ENCODE measurements at regions not wholly inside any gene's neighbourhood (a gene's known extent, or its start where the extent isn't known, plus 50 kb on each side); places are given as distances from the start of the nearest gene placed in this dataset.

DNA sequence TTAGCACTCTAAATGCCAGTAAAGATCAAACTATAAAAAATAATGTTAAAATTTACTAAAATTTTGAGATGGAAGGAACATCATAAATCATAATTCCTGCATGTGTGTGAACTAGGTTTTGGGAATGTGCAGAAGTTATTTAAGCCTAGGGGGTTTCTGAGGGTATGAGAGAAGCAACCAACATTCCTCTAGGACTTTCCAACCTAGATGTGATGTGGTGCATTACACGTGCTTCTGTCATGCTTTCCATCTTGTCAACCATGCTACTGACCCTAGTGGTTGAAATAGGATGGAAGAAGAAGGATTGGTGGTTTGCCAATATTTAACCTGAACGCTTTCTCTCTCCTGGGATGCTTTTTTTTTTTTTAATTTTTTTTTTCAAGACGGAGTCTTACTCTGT, 209.3 kb downstream of the AEBP2 start:
- no peaks in the 10 kb centered on the region for H3K4me1 ChIP-seq (ENCODE audit: low read length)
- no peak overlapping the region for H2AFZ ChIP-seq (ENCODE audit: low read depth, low read length)
- TF ChIP-seq CTCF (IDR thresholded peaks at IDR 0.05; ENCODE audit: low read depth, low read length) = no peak
- no peak for TF ChIP-seq EZH2phosphoT487 (IDR thresholded peaks at IDR 0.05; ENCODE audit: low read depth)

GRCh38 chr12:19652386-19652785, 213.1 kb downstream of the AEBP2 start:
- no peak overlapping the region for H3K9ac ChIP-seq (ENCODE audit: low read length)
- no peak overlapping the region for H3K4me2 ChIP-seq (ENCODE audit: low read length)
- no peak overlapping the region for H3K4me3 ChIP-seq (ENCODE audit: low read length)
- no peaks in the 10 kb centered on the region for H3K36me3 ChIP-seq (replicated peaks; ENCODE audit: low read depth, low read length)
- no peak overlapping the region for H3K27ac ChIP-seq (ENCODE audit: low read length)
- H3K79me2 ChIP-seq (ENCODE audit: low read length) = no peaks in the 10 kb centered on the region
- H3K27me3 ChIP-seq (ENCODE audit: low read depth, low read length) = no peaks in the 10 kb centered on the region
- H3K4me1 ChIP-seq (ENCODE audit: low read length) = no peaks in the 10 kb centered on the region
- no peaks in the 10 kb centered on the region for H4K20me1 ChIP-seq (ENCODE audit: insufficient read depth, low read length)
- no peak for TF ChIP-seq CTCF (IDR thresholded peaks at IDR 0.05; ENCODE audit: low read depth, low read length)
- no peak for TF ChIP-seq EZH2phosphoT487 (IDR thresholded peaks at IDR 0.05; ENCODE audit: low read depth)
- no peak overlapping the region for H2AFZ ChIP-seq (ENCODE audit: low read depth, low read length)
- H3K9me3 ChIP-seq (ENCODE audit: insufficient read depth, low read length) = no peaks in the 10 kb centered on the region

More for the DNA sequence above, 209.3 kb downstream of the AEBP2 start:
- H3K27ac ChIP-seq (ENCODE audit: low read length) = no peak overlapping the region
- no peaks in the 10 kb centered on the region for H3K9me3 ChIP-seq (ENCODE audit: insufficient read depth, low read length)
- H3K4me2 ChIP-seq (ENCODE audit: low read length) = no peak overlapping the region
- H4K20me1 ChIP-seq (ENCODE audit: insufficient read depth, low read length) = no peaks in the 10 kb centered on the region
- no peaks in the 10 kb centered on the region for H3K79me2 ChIP-seq (ENCODE audit: low read length)
- no peaks in the 10 kb centered on the region for H3K27me3 ChIP-seq (ENCODE audit: low read depth, low read length)
- no peak overlapping the region for H3K9ac ChIP-seq (ENCODE audit: low read length)
- H3K36me3 ChIP-seq (replicated peaks; ENCODE audit: low read depth, low read length) = no peaks in the 10 kb centered on the region
- no peak overlapping the region for H3K4me3 ChIP-seq (ENCODE audit: low read length)

- Histone ChIP-seq H3K9me3 (ENCODE audit: insufficient read depth, low read length) (no peaks in the 10 kb centered on the region), H2AFZ (ENCODE audit: low read depth, low read length) (no peak overlapping the region), H3K79me2 (ENCODE audit: low read length) (no peaks in the 10 kb centered on the region), H3K36me3 (replicated peaks; ENCODE audit: low read depth, low read length) (no peaks in the 10 kb centered on the region), H3K27me3 (ENCODE audit: low read depth, low read length) (no peaks in the 10 kb centered on the region), H4K20me1 (ENCODE audit: insufficient read depth, low read length) (no peaks in the 10 kb centered on the region), H3K4me3 (ENCODE audit: low read length) (no peak overlapping the region), H3K4me2 (ENCODE audit: low read length) (no peak overlapping the region), H3K9ac (ENCODE audit: low read length) (no peak overlapping the region), H3K27ac (ENCODE audit: low read length) (no peak overlapping the region), H3K4me1 (ENCODE audit: low read length) (no peaks in the 10 kb centered on the region)
- TF ChIP-seq CTCF (IDR thresholded peaks at IDR 0.05; ENCODE audit: low read depth, low read length) = no peak
- no peak for TF ChIP-seq EZH2phosphoT487 (IDR thresholded peaks at IDR 0.05; ENCODE audit: low read depth)
These were observed 215.5 kb downstream of the AEBP2 start for GRCh38 chr12:19654650-19655376.

DNA sequence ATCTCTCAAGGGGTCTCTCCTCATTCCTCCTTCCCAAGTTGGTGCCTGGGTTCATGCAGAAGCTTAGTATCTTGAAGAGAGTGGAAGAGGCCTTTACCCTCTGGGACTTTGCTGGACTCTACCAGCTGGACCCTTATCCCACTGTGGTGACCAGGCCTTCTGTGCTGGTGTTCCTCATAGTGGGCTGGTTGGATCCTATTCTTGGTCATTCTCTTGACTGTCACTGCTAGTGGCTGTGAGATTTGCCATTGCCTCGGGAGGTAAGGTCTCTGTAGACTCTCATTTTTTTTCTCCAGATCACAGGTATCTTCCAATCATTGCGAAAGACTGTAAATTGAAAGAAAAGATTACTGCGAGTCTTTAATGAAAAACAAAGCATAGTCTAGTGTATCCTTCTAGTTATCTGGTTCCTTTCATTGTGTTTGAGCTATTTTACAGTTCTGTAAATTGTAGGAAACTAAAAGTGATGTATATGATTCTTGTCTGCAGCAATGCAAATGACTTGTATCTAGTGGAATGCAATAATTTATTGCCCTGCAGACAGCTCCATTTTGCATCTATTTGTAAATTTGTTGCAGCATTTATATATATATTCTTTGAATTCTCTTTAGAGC, 217.9 kb downstream of the AEBP2 start:
- H3K9me3 ChIP-seq (ENCODE audit: insufficient read depth, low read length) = no peaks in the 10 kb centered on the region
- H3K9ac ChIP-seq (ENCODE audit: low read length) = no peak overlapping the region
- no peak overlapping the region for H2AFZ ChIP-seq (ENCODE audit: low read depth, low read length)
- no peaks in the 10 kb centered on the region for H3K4me1 ChIP-seq (ENCODE audit: low read length)
- H3K36me3 ChIP-seq (replicated peaks; ENCODE audit: low read depth, low read length) = no peaks in the 10 kb centered on the region
- no peaks in the 10 kb centered on the region for H3K27me3 ChIP-seq (ENCODE audit: low read depth, low read length)
- no peak for TF ChIP-seq EZH2phosphoT487 (IDR thresholded peaks at IDR 0.05; ENCODE audit: low read depth)
- TF ChIP-seq CTCF (IDR thresholded peaks at IDR 0.05; ENCODE audit: low read depth, low read length) = no peak
- H4K20me1 ChIP-seq (ENCODE audit: insufficient read depth, low read length) = no peaks in the 10 kb centered on the region
- H3K79me2 ChIP-seq (ENCODE audit: low read length) = no peaks in the 10 kb centered on the region
- H3K4me2 ChIP-seq (ENCODE audit: low read length) = no peak overlapping the region
- H3K27ac ChIP-seq (ENCODE audit: low read length) = no peak overlapping the region
- no peak overlapping the region for H3K4me3 ChIP-seq (ENCODE audit: low read length)

Data from OCI-LY3 (cell line).